ENCODE measurements at regions not wholly inside any gene's neighbourhood (a gene's known extent, or its start where the extent isn't known, plus 50 kb on each side); places are given as distances from the start of the nearest gene placed in this dataset.

DNA sequence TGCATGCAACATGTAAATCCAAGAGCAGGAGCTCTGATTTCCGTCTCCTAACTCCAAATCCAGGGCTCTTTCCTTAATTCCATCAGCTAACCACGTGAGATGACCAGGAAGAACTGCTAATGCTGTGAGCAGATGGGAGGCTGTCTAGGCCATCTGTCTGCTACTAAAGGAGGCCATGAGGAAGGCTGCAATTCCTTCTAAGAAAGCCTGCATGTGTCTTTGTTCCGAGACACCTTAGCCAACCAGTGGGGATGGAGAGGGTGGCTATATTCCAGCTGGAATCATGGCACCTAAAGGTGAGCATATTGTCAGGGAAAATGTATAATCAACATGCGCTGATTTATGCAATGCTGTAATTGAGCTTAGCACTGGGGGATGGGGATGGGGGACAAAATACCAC, 267.2 kb upstream of the CDH5 start:
- TF ChIP-seq, protein P1, sequence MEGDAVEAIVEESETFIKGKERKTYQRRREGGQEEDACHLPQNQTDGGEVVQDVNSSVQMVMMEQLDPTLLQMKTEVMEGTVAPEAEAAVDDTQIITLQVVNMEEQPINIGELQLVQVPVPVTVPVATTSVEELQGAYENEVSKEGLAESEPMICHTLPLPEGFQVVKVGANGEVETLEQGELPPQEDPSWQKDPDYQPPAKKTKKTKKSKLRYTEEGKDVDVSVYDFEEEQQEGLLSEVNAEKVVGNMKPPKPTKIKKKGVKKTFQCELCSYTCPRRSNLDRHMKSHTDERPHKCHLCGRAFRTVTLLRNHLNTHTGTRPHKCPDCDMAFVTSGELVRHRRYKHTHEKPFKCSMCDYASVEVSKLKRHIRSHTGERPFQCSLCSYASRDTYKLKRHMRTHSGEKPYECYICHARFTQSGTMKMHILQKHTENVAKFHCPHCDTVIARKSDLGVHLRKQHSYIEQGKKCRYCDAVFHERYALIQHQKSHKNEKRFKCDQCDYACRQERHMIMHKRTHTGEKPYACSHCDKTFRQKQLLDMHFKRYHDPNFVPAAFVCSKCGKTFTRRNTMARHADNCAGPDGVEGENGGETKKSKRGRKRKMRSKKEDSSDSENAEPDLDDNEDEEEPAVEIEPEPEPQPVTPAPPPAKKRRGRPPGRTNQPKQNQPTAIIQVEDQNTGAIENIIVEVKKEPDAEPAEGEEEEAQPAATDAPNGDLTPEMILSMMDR (IDR thresholded peaks at IDR 0.05), result no peak
- TF ChIP-seq POLR2A (IDR thresholded peaks at IDR 0.05), result no peak

Measured in Peyer's patch (tissue), 4 donors.